IMR-90 (cell line): ENCODE measurements at regions not wholly inside any gene's neighbourhood (a gene's known extent, or its start where the extent isn't known, plus 50 kb on each side); places are given as distances from the start of the nearest gene placed in this dataset.

Experiments
- ATAC-seq: fragments of 200-7000 bp; cut with Tn5 transposase; 2 replicates; pipeline ENCODE4 v1.9.1; 2020; ENCODE audit warnings: low read depth, mild to moderate bottlenecking, moderate library complexity
- BruUV-seq: library from RNA; stranded (reverse); fragments of 400-500 nt; replicated peaks from 2 replicates; lab custom pipeline; 2021; lab: Mats Ljungman, UMichigan
- CTCF ChIA-PET: fragments of 300-600 bp; formaldehyde crosslinking; extraction: SDS; loops from one replicate; lab custom pipeline; 2021; ENCODE audit warnings: antibody characterized with exemption; lab: Yijun Ruan, JAX
- POLR2A ChIA-PET: fragments of 300-600 bp; sonication (Branson Sonifier 250); formaldehyde crosslinking; loops from one replicate; lab custom pipeline; 2022; ENCODE audit warnings: antibody characterized with exemption; ENCODE audit not compliant: unreplicated experiment; lab: Charles Lee
- DNase-seq: peaks from one replicate; pipeline ENCODE4 v3.0.0; 2013
- H2AFZ ChIP-seq: replicated peaks from 2 replicates; pipeline ENCODE3; 2013; ENCODE audit warnings: low read length, mild to moderate bottlenecking; ENCODE audit not compliant: poor library complexity
- H2AK5ac ChIP-seq: 2 replicates; pipeline ENCODE4 v1.6.1; 2013; ENCODE audit warnings: low read depth, low read length, inconsistent platforms
- H2AK9ac ChIP-seq: replicated peaks from 2 replicates; pipeline ENCODE3; 2013; ENCODE audit warnings: mild to moderate bottlenecking, low read depth, low read length, moderate library complexity; ENCODE audit not compliant: poor library complexity
- H2BK120ac ChIP-seq: 2 replicates; pipeline ENCODE4 v1.6.1; 2013; ENCODE audit warnings: low read depth, low read length, inconsistent platforms
- H2BK15ac ChIP-seq: 3 replicates; pipeline ENCODE4 v1.6.1; 2013; ENCODE audit warnings: low read depth, low read length, inconsistent platforms
- H2BK20ac ChIP-seq: 2 replicates; pipeline ENCODE4 v1.6.1; 2013; ENCODE audit warnings: low read depth, mild to moderate bottlenecking, inconsistent platforms, low read length, moderate library complexity
- H2BK5ac ChIP-seq: 2 replicates; pipeline ENCODE4 v1.6.1; 2013; ENCODE audit warnings: mild to moderate bottlenecking, low read depth, low read length, inconsistent platforms; ENCODE audit not compliant: poor library complexity, severe bottlenecking
- H3K14ac ChIP-seq: replicated peaks from 2 replicates; pipeline ENCODE4 v1.6.1; 2013; ENCODE audit warnings: low read depth, low read length, inconsistent platforms
- H3K18ac ChIP-seq: 2 replicates; pipeline ENCODE4 v1.6.1; 2013; ENCODE audit warnings: low read depth, low read length, control low read depth
- H3K23ac ChIP-seq: 2 replicates; pipeline ENCODE4 v1.6.1; 2013; ENCODE audit warnings: low read depth, low read length, inconsistent platforms
- H3K27ac ChIP-seq: 2 replicates; pipeline ENCODE4 v1.5.1; 2013; ENCODE audit warnings: mild to moderate bottlenecking, control low read depth, low read length; ENCODE audit not compliant: insufficient read depth
- H3K27me3 ChIP-seq: 2 replicates; pipeline ENCODE4 v1.6.1; 2013; ENCODE audit warnings: low read length; ENCODE audit not compliant: control insufficient read depth, insufficient read depth
- H3K36me3 ChIP-seq: 2 replicates; pipeline ENCODE4 v1.6.1; 2013; ENCODE audit warnings: low read length, mixed read lengths; ENCODE audit not compliant: control insufficient read depth, insufficient read depth
- H3K4ac ChIP-seq: 2 replicates; pipeline ENCODE4 v1.6.1; 2013; ENCODE audit warnings: low read depth, low read length, inconsistent platforms
- H3K4me1 ChIP-seq: 2 replicates; pipeline ENCODE4 v1.6.1; 2013; ENCODE audit warnings: low read length, mixed read lengths; ENCODE audit not compliant: control insufficient read depth, insufficient read depth
- H3K4me2 ChIP-seq: 2 replicates; pipeline ENCODE4 v1.6.1; 2013; ENCODE audit warnings: low read depth, mild to moderate bottlenecking, control low read depth, low read length, moderate library complexity
- H3K4me3 ChIP-seq: 2 replicates; pipeline ENCODE4 v1.5.1; 2013; ENCODE audit warnings: low read depth, mild to moderate bottlenecking, control low read depth, low read length, moderate library complexity; ENCODE audit not compliant: insufficient read depth
- H3K56ac ChIP-seq: 2 replicates; pipeline ENCODE4 v1.6.1; 2013; ENCODE audit warnings: low read length, inconsistent platforms; ENCODE audit not compliant: insufficient read depth; ENCODE audit errors: extremely low read depth
- H3K79me1 ChIP-seq, 2 experiments: 2 replicates each; pipeline ENCODE4 v1.6.1; 2013; ENCODE audit warnings: low read length in 2 of 2, inconsistent platforms in 1 of 2, low read depth in 1 of 2
- H3K9ac ChIP-seq: 2 replicates; pipeline ENCODE4 v1.6.1; 2013; ENCODE audit warnings: low read depth, low read length, control low read depth
- H3K9me1 ChIP-seq: 2 replicates; pipeline ENCODE4 v1.6.1; 2013; ENCODE audit warnings: low read length, inconsistent platforms; ENCODE audit not compliant: insufficient read depth
- H3K9me3 ChIP-seq: 2 replicates; pipeline ENCODE4 v1.6.1; 2013; ENCODE audit warnings: low read length; ENCODE audit not compliant: control insufficient read depth, insufficient read depth
- H4K20me1 ChIP-seq: 2 replicates; pipeline ENCODE4 v1.6.1; 2013; ENCODE audit warnings: low read length, inconsistent platforms; ENCODE audit not compliant: insufficient read depth
- H4K5ac ChIP-seq: 2 replicates; pipeline ENCODE4 v1.6.1; 2013; ENCODE audit warnings: mild to moderate bottlenecking, low read depth, low read length, control low read depth
- H4K8ac ChIP-seq, 2 experiments: 2 replicates each; pipeline ENCODE4 v1.6.1; 2013; ENCODE audit warnings: low read depth in 2 of 2, low read length in 2 of 2, control low read depth in 1 of 2, inconsistent platforms in 1 of 2
- H4K91ac ChIP-seq: 2 replicates; pipeline ENCODE4 v1.6.1; 2013; ENCODE audit warnings: low read depth, low read length, inconsistent platforms; ENCODE audit not compliant: insufficient read depth
- NFE2L2 ChIP-seq: fragments of 150-350 bp; IDR thresholded peaks from 2 replicates; pipeline ENCODE4 v1.6.1; 2016; ENCODE audit warnings: low read depth, mild to moderate bottlenecking, low read length
- WGBS, 2 experiments: methylation state at CpG; one replicate each; pipeline versions ENCODE4 v1.1.5 to v1.1.7; 2013; ENCODE audit warnings: missing lambda C conversion rate in 2 of 2; ENCODE audit not compliant: insufficient read length in 1 of 2; ENCODE audit errors: extremely low coverage in 2 of 2; 5-methylcytosine and 5-hydroxymethylcytosine counted together
- dilution Hi-C: fragments of 300-500 bp; cut with HindIII; formaldehyde crosslinking; loops from one replicate; pipeline ENCODE4 v1.14.3; 2018; ENCODE audit warnings: low sequenced_read_pairs; ENCODE audit not compliant: unreplicated experiment
- in situ Hi-C: fragments of 300-500 bp; cut with MboI; formaldehyde crosslinking; loops from 3 replicates; pipeline ENCODE4 v1.14.3; 2019; ENCODE audit warnings: low sequenced_read_pairs, inconsistent platforms, mixed read lengths
- intact Hi-C: fragments of 100-400 bp; cut with micrococcal nuclease; formaldehyde crosslinking; loops from 2 replicates; pipeline ENCODE4 v1.10.0; 2022

DNA sequence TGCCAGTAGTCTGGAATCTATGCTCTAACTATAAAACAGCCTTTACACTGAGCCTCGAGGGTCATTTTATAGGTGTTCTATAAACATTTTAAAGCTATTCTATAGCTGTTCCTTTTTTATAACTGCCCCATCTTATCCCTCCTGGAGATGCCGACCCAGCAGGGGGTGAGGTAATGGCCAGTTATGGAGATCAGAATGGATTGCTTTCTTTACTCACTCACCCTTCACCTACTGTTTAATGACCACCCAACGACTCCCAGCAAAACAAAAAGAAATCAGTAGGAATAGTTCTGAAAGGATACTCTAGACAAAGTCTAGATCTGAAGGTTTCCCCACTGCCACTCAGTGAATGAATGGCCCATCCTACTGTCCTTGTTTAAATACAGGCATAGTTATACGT, 1113.1 kb downstream of the FAT4 start:
- Histone ChIP-seq H3K36me3 (no peaks in the 10 kb centered on the region), H2BK15ac (no peak overlapping the region), H3K9me3 (no peaks in the 10 kb centered on the region), H2BK20ac (no peak overlapping the region), H4K91ac (no peak overlapping the region), H2AK9ac (no peak overlapping the region), H4K20me1 (no peaks in the 10 kb centered on the region), H3K18ac (no peak overlapping the region), H3K9me1 (no peaks in the 10 kb centered on the region), H3K56ac (no peak overlapping the region), H2AK5ac (no peak overlapping the region), H3K14ac (no peak overlapping the region), H3K4me2 (no peak overlapping the region), H3K4me1 (no peaks in the 10 kb centered on the region), H3K23ac (no peak overlapping the region), H2BK120ac (no peak overlapping the region), H2BK5ac (no peak overlapping the region), H4K8ac (no peak overlapping the region), H3K9ac (no peak overlapping the region), H2AFZ (no peak overlapping the region), H3K4me3 (no peak overlapping the region), H4K5ac (no peak overlapping the region), H3K79me1 (no peaks in the 10 kb centered on the region), H3K27me3 (no peaks in the 10 kb centered on the region), H3K4ac (no peak overlapping the region), H3K27ac (no peak overlapping the region)
- TF ChIP-seq NFE2L2, result no peak
- ChIA-PET POLR2A (no interaction called here), CTCF (no interaction called here)
- ATAC-seq (no peak), DNase-seq (no peak)
- WGBS, 2 experiments, result no CpG with 5 or more reads among the region's 4 CpGs
- BruUV-seq, result no TSS peak
- in situ Hi-C loops, result no loop called here
- intact Hi-C loops, result no loop called here
- dilution Hi-C loops, result no loop called here
